OCI-LY7 (cell line): ENCODE measurements at regions not wholly inside any gene's neighbourhood (a gene's known extent, or its start where the extent isn't known, plus 50 kb on each side); places are given as distances from the start of the nearest gene placed in this dataset.

Experiments
- EZH2phosphoT487 ChIP-seq: fragments of 200-600 bp; sonication (generic); IDR thresholded peaks from 2 replicates; pipeline ENCODE4 v1.6.1; 2018; ENCODE audit warnings: low read depth, borderline replicate concordance, mild to moderate bottlenecking, mixed run types, antibody characterized with exemption, low read length, moderate library complexity, mixed read lengths
- TF ChIP-seq, protein P1 (sequence below): fragments of 200-600 bp; sonication (generic); conservative IDR thresholded peaks from 2 replicates; pipeline ENCODE4 v1.5.1; 2014; ENCODE audit warnings: mild to moderate bottlenecking, antibody characterized with exemption, low read length, moderate library complexity, mixed read lengths

DNA sequence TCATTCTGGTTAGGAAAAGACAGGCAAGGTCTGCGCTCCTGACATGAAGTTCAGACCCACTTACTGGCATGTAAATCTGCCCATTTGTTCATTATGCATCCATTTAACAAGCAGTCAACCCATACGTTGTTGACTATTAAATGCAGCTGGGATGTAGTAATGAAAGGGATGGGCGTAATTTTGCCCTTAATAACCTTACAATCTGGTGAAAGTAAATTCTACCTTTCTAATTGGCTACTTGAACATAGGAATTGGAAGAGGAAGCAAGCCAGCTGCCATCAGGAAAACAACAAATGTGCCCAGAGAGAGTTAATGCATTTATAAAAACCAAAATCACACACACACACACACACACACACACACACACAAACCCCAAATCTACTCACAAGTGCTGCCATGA lies 170.2 kb upstream of the PITRM1 start:
- TF ChIP-seq, protein P1, sequence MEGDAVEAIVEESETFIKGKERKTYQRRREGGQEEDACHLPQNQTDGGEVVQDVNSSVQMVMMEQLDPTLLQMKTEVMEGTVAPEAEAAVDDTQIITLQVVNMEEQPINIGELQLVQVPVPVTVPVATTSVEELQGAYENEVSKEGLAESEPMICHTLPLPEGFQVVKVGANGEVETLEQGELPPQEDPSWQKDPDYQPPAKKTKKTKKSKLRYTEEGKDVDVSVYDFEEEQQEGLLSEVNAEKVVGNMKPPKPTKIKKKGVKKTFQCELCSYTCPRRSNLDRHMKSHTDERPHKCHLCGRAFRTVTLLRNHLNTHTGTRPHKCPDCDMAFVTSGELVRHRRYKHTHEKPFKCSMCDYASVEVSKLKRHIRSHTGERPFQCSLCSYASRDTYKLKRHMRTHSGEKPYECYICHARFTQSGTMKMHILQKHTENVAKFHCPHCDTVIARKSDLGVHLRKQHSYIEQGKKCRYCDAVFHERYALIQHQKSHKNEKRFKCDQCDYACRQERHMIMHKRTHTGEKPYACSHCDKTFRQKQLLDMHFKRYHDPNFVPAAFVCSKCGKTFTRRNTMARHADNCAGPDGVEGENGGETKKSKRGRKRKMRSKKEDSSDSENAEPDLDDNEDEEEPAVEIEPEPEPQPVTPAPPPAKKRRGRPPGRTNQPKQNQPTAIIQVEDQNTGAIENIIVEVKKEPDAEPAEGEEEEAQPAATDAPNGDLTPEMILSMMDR, result no peak
- no peak for TF ChIP-seq EZH2phosphoT487
